Endodermal cell (in vitro differentiated cells): ENCODE measurements at regions not wholly inside any gene's neighbourhood (a gene's known extent, or its start where the extent isn't known, plus 50 kb on each side); places are given as distances from the start of the nearest gene placed in this dataset.

Experiments
- DNase-seq: peaks from one replicate; pipeline ENCODE4 v3.0.0-alpha.2; 2017
- H3K27ac ChIP-seq: 2 replicates; pipeline ENCODE4 v1.5.1; 2013; ENCODE audit warnings: mild to moderate bottlenecking, low read depth, low read length, moderate library complexity
- H3K27me3 ChIP-seq: 2 replicates; pipeline ENCODE4 v1.6.1; 2013; ENCODE audit warnings: mild to moderate bottlenecking, low read length, moderate library complexity; ENCODE audit not compliant: insufficient read depth, control insufficient read depth, poor library complexity, severe bottlenecking
- H3K36me3 ChIP-seq: 2 replicates; pipeline ENCODE4 v1.7.0; 2013; ENCODE audit warnings: mild to moderate bottlenecking, low read length, moderate library complexity; ENCODE audit not compliant: control insufficient read depth, insufficient read depth
- H3K4me1 ChIP-seq: one replicate; pipeline ENCODE4 v1.7.0; 2013; ENCODE audit warnings: low read length; ENCODE audit not compliant: control insufficient read depth, insufficient read depth
- H3K4me3 ChIP-seq: 2 replicates; pipeline ENCODE4 v1.5.1; 2013; ENCODE audit warnings: mild to moderate bottlenecking, low read length, moderate library complexity
- H3K9ac ChIP-seq: 2 replicates; pipeline ENCODE4 v1.6.1; 2013; ENCODE audit warnings: mild to moderate bottlenecking, low read length, moderate library complexity; ENCODE audit not compliant: poor library complexity, severe bottlenecking; ENCODE audit errors: extremely low read depth
- H3K9me3 ChIP-seq: 2 replicates; pipeline ENCODE4 v1.6.1; 2013; ENCODE audit warnings: mild to moderate bottlenecking, low read length, moderate library complexity; ENCODE audit not compliant: control insufficient read depth
- H3K27ac Mint-ChIP-seq: 2 replicates; pipeline ENCODE4 v1.8.0; 2020; ENCODE audit warnings: mixed read lengths
- H3K27me3 Mint-ChIP-seq: 2 replicates; pipeline ENCODE4 v1.8.0; 2021; ENCODE audit warnings: mild to moderate bottlenecking, mixed read lengths; ENCODE audit not compliant: insufficient read depth
- H3K36me3 Mint-ChIP-seq: 2 replicates; pipeline ENCODE4 v1.8.0; 2020; ENCODE audit warnings: low read depth, mixed read lengths
- H3K4me1 Mint-ChIP-seq: 2 replicates; pipeline ENCODE4 v1.8.0; 2020; ENCODE audit warnings: mixed read lengths
- H3K4me3 Mint-ChIP-seq: 2 replicates; pipeline ENCODE4 v1.8.0; 2020; ENCODE audit warnings: mild to moderate bottlenecking, moderate library complexity, mixed read lengths
- H3K9me3 Mint-ChIP-seq: 2 replicates; pipeline ENCODE4 v1.8.0; 2020; ENCODE audit warnings: mild to moderate bottlenecking, mixed read lengths
- CTCF ChIP-seq: fragments of 200-600 bp; sonication (generic); conservative IDR thresholded peaks from 2 replicates; pipeline ENCODE4 v1.5.0; 2021; ENCODE audit warnings: antibody characterized with exemption, mild to moderate bottlenecking
- WGBS, 2 experiments: methylation state at CpG; one replicate each; pipeline versions ENCODE4 v1.1.5 to v1.1.7; 2013; ENCODE audit warnings: missing lambda C conversion rate in 2 of 2, mixed read lengths in 1 of 2; ENCODE audit not compliant: insufficient coverage in 1 of 2, insufficient read length in 1 of 2; 5-methylcytosine and 5-hydroxymethylcytosine counted together

GRCh38 chr13:102940143-102940542 is 94.3 kb downstream of the ERCC5 start:
- Histone ChIP-seq H3K27ac (no peak overlapping the region), H3K27me3 (peaks cover 30% of the 10 kb centered on the region), H3K9me3 (peaks cover 12% of the 10 kb centered on the region), H3K4me3 (no peak overlapping the region), H3K4me1 (peaks cover 3% of the 10 kb centered on the region), H3K9ac (no peak overlapping the region), H3K36me3 (no peaks in the 10 kb centered on the region)
- Mint-ChIP-seq H3K4me3 (no peak overlapping the region), H3K36me3 (no peaks in the 10 kb centered on the region), H3K9me3 (no peaks in the 10 kb centered on the region), H3K4me1 (peaks cover 4% of the 10 kb centered on the region), H3K27ac (no peak overlapping the region), H3K27me3 (peaks cover 25% of the 10 kb centered on the region)
- WGBS, 2 experiments, result 67 to 78% methylated on average over 1 to 4 of the region's 5 CpGs
- peak; percentile 77 for DNase-seq
- TF ChIP-seq CTCF, result peak; percentile 68

- no peak for DNase-seq
Observed at GRCh38 chr13:102935896-102936321, 90.1 kb downstream of the ERCC5 start.

DNA sequence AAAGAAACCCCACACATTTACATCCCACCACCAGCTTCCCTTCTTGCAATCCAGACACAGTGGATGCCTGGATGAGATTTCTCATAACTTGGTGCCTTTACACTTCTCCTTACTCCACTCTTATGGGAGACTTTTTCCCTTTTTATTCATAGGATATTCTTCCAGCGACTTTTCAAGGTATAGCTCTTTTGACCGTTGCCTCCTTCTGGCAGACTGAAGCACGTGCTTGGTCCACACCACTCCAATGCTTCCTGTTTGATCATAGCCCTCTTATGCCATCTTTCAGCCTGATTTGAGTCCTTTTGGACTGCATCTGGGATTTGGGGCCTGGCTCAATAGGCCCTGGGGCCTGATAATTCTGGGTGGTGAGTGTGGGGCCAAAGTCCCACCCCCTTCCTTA is 87.7 kb downstream of the ERCC5 start:
- Mint-ChIP-seq H3K27ac (no peak overlapping the region), H3K36me3 (no peaks in the 10 kb centered on the region), H3K9me3 (no peaks in the 10 kb centered on the region), H3K27me3 (peaks cover 7% of the 10 kb centered on the region), H3K4me1 (peaks cover 2% of the 10 kb centered on the region), H3K4me3 (no peak overlapping the region)
- H3K36me3 ChIP-seq, result no peaks in the 10 kb centered on the region
- TF ChIP-seq CTCF, result peak; percentile 57
- H3K27ac ChIP-seq, result no peak overlapping the region
- no peaks in the 10 kb centered on the region for H3K27me3 ChIP-seq
- H3K4me1 ChIP-seq, result no peaks in the 10 kb centered on the region
- WGBS, 2 experiments, result 97 to 100% methylated on average over 2 to 3 of the region's 3 CpGs
- no peaks in the 10 kb centered on the region for H3K9me3 ChIP-seq
- H3K9ac ChIP-seq, result no peak overlapping the region
- DNase-seq, result no peak
- H3K4me3 ChIP-seq, result no peak overlapping the region

More at GRCh38 chr13:102935896-102936321, 90.1 kb downstream of the ERCC5 start:
- Mint-ChIP-seq H3K36me3 (no peaks in the 10 kb centered on the region), H3K27me3 (peaks cover 8% of the 10 kb centered on the region), H3K9me3 (no peaks in the 10 kb centered on the region), H3K27ac (no peak overlapping the region), H3K4me3 (no peak overlapping the region), H3K4me1 (peaks cover 2% of the 10 kb centered on the region)
- Histone ChIP-seq H3K27ac (no peak overlapping the region), H3K4me3 (no peak overlapping the region), H3K36me3 (no peaks in the 10 kb centered on the region), H3K9ac (no peak overlapping the region), H3K4me1 (no peaks in the 10 kb centered on the region), H3K27me3 (no peaks in the 10 kb centered on the region), H3K9me3 (peaks cover 4% of the 10 kb centered on the region)
- WGBS, 2 experiments, result 51 to 80% methylated on average over 2 of the region's 2 CpGs
- TF ChIP-seq CTCF, result no peak
